Dedifferentiated amniotic fluid mesenchymal stem cell (primary cell): ENCODE measurements at regions not wholly inside any gene's neighbourhood (a gene's known extent, or its start where the extent isn't known, plus 50 kb on each side); places are given as distances from the start of the nearest gene placed in this dataset.
"Not testable (repeated sequence)": the region's sequence is repeated elsewhere in the genome, so short reads cannot be mapped to it uniquely, and the experiment has no call there.

Source experiments
- DNase-seq: peaks from one replicate; pipeline ENCODE4 v3.0.0-alpha.2; 2016; ENCODE audit errors: extremely low spot score

GRCh38 chr14:44785096-44785495 is 176.7 kb downstream of the KLHL28 start:
- DNase-seq: no peak

- no peak for DNase-seq
These were observed 177.8 kb downstream of the KLHL28 start for GRCh38 chr14:44783901-44784300.

DNA sequence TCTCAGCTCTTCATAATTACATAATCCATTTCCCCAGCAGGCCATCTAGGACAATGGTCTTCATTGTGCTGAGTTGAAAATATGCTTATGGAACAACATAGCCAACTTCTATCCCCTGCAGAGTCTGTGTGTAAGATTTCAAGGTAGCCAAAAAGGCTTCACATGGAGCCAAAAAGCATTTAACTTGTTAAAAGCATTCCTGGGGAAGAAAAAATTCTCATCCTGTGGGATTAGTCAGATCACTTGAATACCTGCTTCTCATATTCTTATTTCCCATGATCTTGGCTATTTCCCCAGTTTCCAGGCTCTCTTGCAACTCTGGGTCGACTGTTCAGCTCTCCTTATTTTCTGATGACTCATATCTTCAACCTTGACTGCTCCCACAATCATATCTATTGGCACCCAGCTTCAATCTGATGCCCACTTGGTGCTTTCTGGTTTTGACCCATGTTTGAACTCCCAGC is 178.9 kb downstream of the KLHL28 start:
- no peak for DNase-seq

- no peak for DNase-seq
These were observed 180.8 kb downstream of the KLHL28 start for GRCh38 chr14:44780989-44781388.

DNA sequence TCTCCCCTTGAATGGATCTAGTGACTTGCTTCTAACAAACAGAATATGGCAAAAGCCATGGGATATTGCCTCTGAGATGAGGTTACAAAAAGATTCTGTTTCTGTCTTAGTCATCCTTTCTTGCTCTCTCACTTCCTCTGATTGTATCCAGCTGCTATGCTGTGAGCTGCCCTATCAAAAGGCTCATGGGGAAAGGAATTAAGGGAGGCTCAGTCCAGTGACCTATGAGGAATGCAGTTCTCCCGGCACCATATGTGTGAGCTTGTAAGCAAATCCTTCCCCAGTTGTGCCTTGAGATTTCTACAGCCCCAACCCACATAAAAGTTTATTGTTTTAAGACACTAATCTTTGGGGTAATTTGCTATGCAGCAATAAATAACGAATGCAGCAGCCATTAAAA is 183.1 kb downstream of the KLHL28 start:
- DNase-seq: no peak

DNA sequence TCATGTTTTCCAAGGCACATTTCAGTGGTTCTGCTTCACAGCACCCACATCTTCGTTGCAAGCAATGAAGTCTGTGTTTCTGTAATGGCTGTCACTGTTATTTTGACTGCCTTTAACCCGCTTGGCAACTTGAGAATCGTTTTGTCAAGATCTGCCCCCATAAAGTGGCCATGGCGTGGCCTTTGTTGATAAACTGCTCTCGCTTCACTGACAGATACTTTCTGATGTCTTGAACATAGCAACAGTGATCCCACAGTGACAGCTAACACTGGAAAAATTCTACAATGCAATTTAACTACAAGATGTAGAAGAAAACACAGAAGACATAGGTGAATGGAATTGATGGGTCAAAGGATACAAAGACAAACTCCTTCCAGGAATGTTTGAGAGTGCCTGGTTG is 184.2 kb downstream of the KLHL28 start:
- no peak for DNase-seq

GRCh38 chr14:44775248-44775647 is 186.5 kb downstream of the KLHL28 start:
- no peak for DNase-seq

DNA sequence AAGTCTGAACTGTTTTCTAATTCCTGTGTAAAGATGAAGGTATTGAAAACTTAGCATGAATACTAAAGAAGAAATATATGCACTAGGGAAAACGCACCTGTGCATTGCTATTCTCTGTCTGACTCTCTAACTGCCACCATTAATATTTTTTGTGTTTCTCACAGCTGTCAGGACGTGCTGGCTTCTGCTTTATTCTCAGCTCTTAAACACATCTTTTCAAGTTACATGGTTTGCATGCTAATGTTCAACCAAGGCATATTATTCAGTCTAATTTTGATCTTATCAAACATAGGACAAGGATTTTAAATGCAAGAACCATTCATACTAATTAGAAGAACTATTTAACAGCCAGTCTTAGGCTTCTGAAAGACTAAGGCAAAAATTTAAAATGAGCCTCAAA is 187.4 kb downstream of the KLHL28 start:
- DNase-seq: no peak

DNA sequence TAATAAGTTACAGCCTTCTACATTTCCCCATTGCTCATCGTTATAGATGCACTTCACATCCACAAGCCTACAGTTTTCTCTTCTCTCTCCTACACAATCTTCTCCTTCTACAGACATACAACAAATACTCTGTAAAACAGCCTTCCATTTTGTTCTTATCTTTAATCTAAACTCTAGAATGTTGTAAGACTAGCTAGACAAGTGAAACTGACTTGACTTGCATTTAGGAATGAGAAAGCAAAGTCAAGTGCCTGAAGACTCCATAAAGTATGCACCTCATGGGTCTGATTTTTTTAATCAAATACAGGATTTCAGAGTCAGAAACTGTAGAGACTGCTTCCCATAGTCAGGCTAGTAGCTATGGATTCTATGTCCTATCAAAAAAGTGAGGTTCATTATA is 190.3 kb downstream of the KLHL28 start:
- no peak for DNase-seq

DNA sequence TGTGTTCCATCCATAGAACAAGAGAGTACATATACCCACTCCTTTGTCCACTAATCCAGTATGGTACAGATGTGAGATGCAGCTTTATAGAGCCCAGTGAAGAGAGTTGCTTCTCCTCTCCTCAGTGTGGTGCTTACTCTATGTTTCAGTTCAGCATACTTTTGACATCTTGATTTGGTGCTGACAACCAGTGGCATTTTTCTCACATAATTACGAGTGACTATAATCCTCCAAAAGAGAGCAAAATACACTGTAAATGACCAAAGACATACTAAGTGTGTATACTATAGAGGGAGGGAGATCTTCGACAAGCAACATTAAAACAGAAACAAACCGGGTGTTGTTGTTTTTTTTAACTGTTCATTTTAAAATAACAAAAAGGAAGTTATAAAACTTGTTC is 191.5 kb downstream of the KLHL28 start:
- no peak for DNase-seq

GRCh38 chr14:44768935-44769334 is 192.8 kb downstream of the KLHL28 start:
- DNase-seq: no peak

GRCh38 chr14:44767646-44768173 is 194.0 kb downstream of the KLHL28 start:
- DNase-seq: no peak

DNA sequence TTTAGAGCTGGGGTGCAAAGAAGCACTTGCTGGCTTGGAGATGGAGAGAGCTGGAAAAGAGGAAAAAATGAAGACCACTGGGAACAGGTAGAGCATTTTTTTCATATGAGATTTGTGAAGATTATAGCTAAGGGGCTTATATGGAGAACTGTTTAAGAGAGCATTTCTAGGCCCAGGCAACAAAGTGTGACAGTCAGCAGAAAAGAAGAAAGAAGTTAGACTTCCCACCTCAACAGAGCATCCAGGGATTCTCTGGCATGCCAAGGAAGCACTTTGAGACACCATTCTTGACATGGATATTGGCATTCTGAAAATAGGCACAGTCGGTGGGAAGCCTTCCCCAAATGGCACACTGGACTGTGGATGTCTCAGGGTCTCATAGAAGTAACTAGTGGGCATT is 195.5 kb downstream of the KLHL28 start:
- no peak for DNase-seq

GRCh38 chr14:44763356-44763755 is 198.4 kb downstream of the KLHL28 start:
- DNase-seq: no peak

DNA sequence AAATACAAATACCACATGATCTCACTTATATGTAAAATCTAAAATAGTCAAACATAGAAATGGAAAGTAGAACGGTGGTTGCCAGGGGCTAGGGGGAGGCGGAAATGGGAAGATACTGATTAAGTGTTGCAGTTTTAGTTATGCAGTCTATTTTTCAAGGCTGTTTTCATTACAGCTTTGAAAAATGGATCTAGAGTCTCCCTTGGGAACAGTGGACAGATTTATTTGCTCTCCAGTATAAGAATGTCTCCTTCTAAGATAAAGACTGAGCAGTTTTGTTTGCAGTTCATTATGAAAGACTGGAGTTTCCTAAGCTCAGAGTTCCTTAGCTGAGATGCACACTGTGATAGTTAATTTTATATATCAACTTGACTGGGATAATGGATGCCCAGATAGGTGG is 202.5 kb downstream of the KLHL28 start:
- DNase-seq: no peak

DNA sequence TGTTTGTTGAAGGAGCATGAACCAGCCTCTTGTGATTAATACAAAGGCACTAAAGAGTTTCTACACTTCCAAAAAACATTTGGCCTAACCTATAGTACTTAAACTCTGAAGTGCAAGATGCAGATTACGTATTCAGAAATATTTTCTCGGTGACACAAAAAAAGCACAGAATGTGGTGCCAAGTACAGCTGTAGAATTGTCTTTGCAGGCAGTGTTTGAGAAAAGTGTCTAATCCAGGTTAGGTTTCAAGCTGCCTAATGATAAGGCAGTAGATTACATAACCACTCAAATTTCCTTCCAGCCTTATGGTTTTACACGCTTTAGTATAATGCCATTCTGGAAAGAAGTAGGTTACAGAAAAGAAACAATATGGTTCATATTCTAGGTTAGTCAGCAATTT is 205.2 kb downstream of the KLHL28 start:
- no peak for DNase-seq

- no peak for DNase-seq
These were observed 216.4 kb downstream of the KLHL28 start for GRCh38 chr14:44745371-44745770.

GRCh38 chr14:44742202-44742601 is 219.5 kb downstream of the KLHL28 start:
- no peak for DNase-seq

DNA sequence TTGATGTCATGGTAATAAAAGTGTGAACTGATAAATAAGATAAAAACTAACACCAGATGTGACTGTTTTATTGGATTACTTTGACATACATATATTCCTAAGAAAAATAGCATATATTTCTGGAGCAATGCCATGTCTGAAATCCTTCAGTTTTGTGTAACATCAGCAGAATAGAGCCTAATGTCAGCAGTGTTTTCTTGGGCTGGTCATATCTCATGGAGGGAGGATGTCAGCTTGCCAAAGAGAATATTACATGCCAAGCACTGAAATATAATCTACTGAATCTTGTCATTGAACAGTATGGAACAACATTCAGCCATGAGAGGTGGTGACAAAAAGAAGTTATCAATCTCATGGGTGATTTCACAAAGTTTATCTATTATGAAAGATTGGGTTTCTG is 220.3 kb downstream of the KLHL28 start:
- DNase-seq: no peak

DNA sequence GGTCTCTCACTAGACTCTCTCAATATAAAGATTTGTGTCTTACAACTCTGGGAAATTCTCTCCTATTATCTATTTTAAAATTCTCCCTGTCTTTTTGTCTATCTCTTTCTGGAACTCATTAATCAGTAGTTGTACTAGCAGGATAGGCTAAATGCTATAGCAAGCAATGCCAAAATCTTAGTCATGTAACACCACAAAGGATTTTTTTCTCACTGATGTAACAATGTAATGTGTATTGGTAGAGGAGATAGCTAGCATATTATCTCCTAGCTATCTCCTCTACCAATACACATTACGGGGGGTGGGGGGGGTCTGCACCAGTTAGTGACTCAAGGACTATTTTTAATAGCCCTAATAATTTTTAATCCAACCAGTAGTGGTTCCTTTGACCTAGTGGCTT is 225.4 kb downstream of the KLHL28 start:
- DNase-seq: no peak

DNA sequence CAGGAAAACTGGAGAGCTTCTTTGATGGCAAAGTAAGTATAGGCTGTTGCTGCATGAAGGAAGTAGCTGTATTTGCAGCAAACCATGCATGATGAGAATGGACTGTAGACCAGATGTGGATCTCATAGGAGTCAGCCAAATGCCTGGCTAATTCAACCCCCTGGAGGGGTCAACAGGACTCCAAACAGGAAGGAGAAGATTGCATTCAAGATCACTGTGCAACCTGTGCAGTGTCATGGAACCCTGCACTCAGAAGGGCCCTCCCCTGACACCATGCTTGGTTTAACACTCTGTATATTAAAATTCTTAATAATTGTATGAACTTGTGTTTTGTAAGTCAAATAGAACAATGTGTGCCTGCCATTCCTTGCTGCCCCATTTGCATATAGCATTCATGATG is 225.1 kb upstream of the FSCB start:
- DNase-seq: no peak

DNA sequence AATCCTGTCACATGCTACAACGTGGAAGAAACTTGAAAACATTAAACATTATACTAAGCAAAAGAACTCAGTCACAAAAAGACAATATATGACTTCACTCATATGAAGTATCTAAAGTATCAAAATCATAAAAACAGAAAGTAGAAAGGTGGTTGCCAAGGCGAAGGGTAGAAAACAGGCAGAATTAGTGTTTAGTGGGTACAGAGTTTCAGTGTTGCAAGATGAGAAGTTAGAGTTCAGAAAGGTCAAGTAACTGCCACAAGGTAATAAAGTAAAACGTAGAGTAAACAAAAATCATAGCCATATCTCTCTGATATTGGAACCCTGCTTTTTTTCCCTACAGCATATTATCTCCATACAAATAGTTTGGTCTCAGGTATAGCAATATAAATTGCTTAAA is 223.8 kb upstream of the FSCB start:
- DNase-seq: no peak

- not testable (repeated sequence) for DNase-seq
These were observed 214.3 kb upstream of the FSCB start for GRCh38 chr14:44721395-44721794.

DNA sequence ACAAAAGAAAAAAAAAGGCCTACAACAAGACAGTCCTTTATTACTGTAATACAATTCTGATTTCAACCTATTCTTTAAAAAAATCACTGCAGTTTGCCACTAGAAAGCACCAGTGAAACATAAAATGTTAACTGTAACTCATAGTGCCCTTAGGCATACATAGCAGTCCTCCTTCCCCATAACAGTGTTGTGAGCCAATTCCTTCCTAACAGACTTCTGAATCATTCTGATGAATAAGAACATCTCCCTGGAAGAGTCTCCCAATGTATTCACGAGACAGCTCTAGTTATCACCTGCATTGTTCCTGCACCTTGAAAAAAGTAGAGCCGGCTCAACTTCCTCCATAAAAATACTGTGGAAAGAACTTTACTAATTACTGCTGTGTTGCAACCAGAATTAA is 213.6 kb upstream of the FSCB start:
- DNase-seq: no peak
